GM12891 (cell line): ENCODE measurements at regions not wholly inside any gene's neighbourhood (a gene's known extent, or its start where the extent isn't known, plus 50 kb on each side); places are given as distances from the start of the nearest gene placed in this dataset.

Source experiments
- POLR2A ChIP-seq: IDR thresholded peaks from 2 replicates; pipeline ENCODE4 v1.6.1; 2011; ENCODE audit warnings: low read depth, low read length, control low read depth
- POLR2AphosphoS5 ChIP-seq: IDR thresholded peaks from 2 replicates; pipeline ENCODE4 v1.6.1; 2011; ENCODE audit warnings: low read depth, low read length, control low read depth

DNA sequence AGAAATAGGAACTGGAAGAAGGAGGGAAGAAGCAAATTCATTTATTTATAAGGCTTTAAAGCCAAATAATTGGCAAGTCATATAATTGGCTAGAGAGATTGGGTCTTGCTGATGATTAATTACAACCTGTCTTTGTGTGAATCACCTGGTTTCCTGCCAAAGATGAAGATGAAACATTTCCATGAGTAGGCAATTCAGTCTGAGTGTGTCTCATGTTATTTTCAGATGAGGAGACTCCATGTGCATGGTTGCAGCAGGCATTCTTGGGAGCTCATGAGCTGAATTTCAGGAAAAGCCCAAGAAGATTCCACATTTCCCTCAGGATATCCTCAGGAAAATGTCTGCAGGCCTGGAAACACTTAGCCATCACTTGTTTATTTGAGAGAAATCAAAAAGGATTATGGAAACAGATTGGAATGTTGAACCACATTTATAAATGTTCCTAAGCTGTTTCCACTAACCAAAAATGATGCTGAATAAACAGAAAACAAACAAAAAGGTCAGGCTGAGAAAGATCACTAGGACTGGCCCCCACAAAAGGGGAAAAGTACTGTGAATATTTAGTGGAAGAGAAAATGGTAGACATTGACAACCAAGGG, 632.7 kb upstream of the AMELY start:
- no peak for TF ChIP-seq POLR2A
- TF ChIP-seq POLR2AphosphoS5 = no peak
